ENCODE measurements at regions not wholly inside any gene's neighbourhood (a gene's known extent, or its start where the extent isn't known, plus 50 kb on each side); places are given as distances from the start of the nearest gene placed in this dataset.

- DNase-seq = no peak
Measured at GRCh38 chr9:28882529-28882928, 1309.2 kb upstream of the C9orf72 start.

DNA sequence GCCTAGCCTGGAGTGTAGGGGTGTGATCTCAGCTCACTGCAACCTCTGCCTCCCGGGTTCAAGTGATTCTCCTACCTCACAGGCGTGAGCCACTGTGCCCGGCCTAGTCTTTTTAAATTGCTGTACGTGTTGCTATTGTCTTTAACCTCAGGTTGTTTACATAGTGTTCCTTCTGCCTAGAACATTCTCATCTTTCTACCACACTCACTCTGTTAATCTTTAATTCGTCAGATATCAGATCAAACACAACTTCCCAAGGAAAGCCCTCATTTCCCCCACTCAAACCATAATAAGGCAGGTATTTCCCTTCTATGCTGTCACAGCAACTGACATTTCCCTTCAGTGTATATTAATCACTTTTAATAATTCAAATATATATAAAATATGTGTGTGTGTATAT is 1310.0 kb upstream of the C9orf72 start:
- DNase-seq = no peak

GRCh38 chr9:28887188-28887884 is 1314.1 kb upstream of the C9orf72 start:
- no peak for DNase-seq

GRCh38 chr9:28888806-28889205 is 1315.5 kb upstream of the C9orf72 start:
- no peak for DNase-seq

DNA sequence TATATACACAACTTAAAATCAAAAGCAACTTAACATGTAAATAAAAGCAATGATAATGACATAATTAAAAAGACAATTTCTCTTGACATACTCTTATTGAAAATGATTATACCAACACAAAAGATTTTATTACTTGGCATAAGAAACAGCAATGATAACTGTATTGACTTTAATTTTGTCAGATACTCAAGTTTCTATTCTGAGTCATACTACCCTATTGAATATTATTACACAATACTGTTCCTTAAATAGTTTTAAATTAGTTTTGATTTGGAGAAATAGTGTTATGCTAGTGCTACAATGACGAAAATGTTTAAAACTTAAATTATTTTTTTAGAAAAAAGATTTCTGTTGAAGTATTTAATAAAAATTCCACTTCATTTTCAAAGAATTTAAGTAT is 1319.3 kb upstream of the C9orf72 start:
- DNase-seq = no peak

GRCh38 chr9:28899267-28899666 is 1326.0 kb upstream of the C9orf72 start:
- DNase-seq = no peak

DNA sequence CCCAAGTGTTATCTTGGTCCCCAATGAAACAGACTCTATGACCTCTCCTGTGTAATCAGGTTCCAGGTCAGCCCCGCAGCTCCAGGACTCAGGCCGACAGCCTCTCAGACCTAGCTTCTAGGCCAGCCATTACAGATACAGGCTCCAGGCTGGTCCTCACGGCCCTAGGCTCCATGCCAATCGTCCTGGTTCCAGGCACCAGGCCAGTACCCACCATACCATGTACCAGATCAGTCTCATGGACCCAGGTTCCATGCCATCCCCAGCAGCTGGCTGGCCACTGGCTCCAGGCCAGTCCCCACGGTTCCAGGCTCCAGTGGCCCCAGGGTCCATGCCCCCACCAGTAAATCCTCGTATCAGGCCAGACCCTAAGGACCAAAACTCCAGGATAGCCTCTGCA is 1326.6 kb upstream of the C9orf72 start:
- no peak for DNase-seq

DNA sequence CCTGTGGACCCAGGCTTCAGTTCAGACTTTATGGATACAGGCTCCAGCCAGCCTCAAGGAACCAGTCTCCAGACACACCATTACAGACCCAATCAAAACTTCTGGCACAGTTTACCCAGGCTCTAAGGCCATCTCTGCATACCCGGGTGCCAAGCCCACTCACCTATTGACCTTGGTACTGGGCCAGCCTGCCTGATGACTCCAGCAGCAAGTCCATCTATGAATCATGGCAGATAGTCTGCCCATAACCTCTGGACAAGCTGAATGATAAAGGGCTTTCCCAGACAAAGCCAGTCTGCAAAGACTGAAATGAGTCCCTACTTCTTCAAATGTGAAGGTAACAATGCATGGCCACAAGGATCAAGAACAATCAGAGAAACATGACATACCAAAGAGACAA is 1327.1 kb upstream of the C9orf72 start:
- DNase-seq = no peak

DNA sequence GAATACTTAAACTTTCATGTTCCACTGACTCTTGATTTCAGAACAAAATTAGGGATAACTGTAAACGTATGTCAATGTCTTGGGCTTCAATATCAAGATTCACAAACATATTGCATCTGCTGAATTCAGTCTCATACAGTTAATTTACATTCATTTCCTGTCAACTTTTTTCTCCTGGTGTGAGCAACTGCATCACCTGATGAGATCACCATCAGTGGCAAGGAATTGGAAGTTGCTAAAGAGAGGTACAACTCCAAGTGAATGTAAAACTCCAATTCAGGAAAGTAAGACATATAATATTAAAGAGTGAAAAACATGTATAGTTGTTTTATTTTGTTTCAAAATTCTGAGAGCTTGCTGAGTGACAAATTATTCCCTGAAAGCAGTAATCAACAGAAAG is 1336.2 kb upstream of the C9orf72 start:
- DNase-seq = no peak

DNA sequence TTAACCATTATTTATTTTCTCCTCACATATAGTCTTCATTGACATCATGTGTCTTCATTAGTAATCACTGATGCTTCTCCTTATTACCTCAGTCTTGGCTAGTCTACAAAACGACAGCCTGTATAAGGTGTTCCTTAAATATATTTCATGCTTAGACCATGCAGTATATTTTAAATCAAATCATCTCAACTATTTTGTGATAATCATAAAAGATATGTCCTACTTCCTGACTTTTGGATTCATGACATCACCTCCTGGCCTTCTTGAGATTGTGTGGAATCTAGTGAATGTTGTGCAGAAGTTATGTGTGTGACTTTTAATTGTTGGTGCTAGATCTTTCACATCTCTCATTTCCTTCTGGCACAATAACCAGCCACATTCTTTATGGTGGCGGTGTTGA is 1339.3 kb upstream of the C9orf72 start:
- no peak for DNase-seq

DNA sequence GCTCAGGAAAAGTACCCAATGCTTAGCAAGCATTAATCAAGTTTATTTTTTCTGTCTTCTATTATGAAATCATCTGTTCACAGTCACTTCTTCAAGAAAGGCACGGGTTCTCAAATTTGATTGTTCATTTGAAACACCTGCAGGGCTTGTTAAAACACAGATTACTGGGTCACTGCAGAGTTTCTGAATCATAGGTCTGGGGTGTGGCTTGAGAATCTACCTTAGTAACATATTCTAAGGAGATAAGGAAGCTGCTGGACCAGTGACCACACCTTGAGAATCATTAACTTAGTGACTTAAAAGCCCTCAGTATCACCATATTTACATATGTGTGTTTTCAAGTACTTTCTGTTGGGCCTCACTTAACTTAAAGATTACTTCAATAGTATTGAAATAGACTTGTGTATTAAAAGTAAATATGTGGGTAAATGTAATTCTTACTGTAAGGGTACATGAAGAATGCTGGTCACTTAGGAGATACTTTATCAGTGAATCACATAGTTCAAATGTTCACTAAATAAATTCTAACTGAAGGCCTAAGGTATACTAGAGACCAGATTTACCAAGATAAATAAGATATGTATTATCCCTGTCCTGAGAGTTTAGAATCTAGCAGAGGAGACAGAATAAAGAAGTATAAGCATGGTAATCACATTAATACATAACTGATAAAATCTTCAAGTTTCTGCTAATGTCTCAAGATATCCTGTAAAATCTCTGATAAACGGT is 1342.1 kb upstream of the C9orf72 start:
- no peak for DNase-seq

DNA sequence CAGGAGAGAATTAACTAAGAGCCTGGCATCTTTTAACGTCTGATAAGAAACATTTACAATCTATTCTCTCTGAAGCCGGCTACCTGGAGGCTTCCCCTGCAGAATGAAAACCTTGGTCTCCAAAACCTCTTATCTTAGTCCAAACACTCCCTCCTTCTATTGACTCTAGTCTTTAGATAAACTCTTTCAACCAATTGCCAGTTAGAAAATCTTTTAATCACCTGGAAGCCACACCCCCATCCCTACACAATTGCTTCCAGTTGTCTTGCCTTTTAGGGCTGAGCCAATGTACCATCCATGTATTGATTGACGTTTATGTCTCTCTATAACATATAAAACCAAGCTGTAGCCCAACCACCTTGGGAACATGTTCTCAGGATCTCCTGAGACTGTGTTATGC is 1343.1 kb upstream of the C9orf72 start:
- DNase-seq = no peak

DNA sequence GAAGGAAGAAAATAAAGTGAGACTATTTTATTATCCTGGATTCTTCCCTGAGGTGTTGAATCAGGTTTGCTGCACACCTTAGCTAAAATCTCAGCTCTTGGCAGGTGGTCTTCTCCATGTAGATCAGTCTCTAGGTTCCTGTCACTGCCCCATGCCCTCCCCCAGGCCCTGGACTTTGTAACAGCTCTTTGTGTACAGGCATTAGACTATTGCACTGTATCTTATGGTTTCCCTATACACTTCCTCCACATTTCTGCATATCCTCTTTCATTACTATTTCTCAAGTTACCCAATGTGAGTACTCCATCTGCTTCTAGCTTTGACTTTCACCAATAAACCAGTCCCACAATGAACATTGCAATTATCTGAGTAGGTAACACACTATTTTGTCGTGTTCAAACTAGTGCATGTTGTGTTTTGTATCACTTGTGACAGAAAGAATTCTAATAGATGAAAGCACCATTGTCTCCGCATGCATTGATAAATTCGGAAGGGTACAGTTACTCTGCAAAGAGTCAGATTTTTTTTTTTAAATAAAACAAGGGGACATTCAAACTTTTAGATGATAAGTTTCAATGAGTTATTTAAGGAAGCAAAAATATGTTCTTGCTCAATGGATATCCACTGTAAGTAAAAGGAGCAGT is 1348.7 kb upstream of the C9orf72 start:
- no peak for DNase-seq

DNA sequence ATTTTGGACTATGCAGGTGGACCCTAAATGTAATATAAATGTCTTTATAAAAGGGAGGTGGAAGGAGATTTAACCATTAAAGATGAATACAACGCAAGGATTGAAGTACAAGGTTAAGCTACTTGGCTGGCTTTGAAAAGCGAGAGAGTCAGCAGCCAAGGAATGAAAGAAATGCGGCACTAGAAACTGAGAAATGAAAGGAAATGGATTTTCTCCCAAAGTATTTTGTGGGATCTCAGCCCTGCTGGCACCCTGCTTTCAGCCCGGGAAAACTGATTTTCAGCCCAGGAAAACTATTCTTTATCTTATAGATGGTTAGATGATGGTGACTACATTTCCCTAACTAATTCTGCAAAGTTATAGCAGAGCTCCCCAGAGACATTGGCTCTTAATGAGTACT is 1349.6 kb upstream of the C9orf72 start:
- no peak for DNase-seq

DNA sequence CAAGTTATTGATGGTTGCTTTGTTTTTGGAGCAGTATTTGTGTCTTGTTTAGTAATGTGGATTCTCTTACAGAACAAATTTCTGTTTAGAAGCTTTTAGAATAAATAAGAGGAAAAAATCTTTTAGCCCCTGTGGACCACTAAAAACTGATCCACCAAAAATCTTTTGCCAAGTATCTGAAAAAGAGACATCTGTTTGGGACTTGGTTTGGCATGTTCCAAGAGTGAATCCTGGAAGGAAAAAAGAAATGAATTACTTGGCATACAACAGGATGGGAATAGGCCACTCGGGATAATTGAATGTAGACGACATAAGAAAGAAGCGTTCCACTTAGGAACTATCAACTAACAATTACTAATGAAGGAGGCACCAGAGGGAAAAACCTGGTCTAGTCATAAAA is 1350.1 kb upstream of the C9orf72 start:
- no peak for DNase-seq

DNA sequence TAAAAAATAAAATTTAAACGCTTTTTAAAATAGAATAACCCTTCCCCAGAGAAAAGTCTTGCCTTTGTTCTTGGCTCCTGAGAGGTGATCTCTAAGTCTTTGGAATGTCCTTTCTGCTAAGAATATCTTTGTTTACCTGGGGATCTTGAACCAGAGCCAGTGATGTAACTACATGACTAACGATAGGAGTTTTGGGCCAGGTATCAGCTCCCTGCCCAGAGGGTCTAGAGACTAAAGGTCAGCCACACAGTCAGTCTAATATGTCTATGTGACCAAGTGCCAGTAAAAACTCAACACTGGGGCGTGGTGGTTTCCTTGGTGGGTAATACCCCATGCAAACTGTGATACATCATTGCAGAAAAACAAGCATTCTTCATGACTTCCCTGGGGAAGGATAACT is 1351.9 kb upstream of the C9orf72 start:
- no peak for DNase-seq

DNA sequence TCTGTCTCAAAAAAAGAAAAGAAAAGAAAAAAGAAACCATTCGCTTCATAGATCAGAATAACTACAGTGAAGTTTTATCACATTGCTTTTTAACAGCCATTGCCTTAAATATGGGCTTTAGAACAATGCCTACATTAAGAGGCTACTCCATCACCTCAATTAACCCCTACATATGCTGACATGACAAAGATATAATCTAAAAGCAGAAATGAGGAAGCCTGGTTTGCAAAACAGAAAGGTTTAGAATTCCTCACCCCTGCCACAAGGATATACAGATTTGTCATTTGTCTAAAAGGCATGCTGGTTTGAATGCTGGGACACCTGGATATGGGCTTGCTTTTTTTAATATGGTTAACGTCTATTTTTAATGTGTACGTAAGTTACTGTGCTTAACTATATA is 1353.0 kb upstream of the C9orf72 start:
- no peak for DNase-seq

GRCh38 chr9:28927691-28928090 is 1354.4 kb upstream of the C9orf72 start:
- no peak for DNase-seq

DNA sequence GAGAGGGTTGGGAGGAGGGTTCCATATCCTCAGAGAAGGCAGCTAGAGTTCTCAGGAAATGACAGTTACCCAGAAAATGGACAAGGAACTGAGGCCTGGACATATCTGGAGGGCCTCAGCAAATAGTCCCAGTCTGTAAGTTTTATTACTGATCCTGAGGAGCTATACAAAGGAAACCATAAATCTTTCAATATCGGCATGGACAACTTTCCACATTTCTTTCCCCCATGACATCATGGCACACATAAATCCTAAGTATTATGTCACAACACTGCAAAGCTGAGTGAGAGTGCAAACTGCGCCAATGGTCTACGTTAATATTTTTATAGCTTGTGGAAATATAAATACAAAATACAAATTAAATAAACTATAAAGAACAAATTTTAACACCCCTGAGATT is 1356.2 kb upstream of the C9orf72 start:
- no peak for DNase-seq

DNA sequence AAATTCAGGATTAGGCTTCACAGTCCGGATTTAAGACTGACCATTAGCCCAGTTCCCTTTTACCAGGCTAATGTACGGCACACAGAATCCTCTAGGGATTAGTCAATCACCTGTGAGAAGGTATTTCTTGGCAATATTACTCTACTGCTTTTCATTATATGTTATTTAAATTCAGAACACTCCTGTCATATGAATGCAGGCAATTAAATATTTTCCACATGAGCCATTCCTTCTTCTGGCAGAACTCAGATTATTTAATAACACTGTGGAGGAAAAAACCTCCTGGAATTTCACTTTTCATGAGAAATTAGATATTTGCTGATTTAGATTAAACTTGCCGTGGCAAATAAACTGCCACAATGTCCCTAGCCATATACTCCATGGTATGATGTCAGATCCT is 1357.5 kb upstream of the C9orf72 start:
- DNase-seq = no peak

GRCh38 chr9:28934111-28934510 is 1360.8 kb upstream of the C9orf72 start:
- no peak for DNase-seq

DNA sequence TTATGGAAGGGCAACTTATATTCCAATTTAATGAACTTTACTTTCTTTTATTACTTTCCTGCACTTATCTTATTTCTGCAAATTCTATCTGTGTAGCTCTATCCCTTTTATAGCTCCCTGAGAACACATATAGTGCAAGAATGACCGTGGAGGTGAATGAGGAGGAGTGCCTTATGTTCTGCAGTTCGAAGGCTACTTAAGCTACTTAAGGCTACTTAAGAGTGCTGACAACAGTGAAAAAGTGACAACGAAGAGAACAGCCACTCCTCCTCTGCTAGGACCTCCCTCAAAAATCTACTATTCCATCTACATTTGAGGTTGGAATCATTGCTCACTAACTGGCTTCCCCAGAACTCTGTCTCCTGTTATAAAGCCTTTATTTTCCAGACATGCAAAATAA is 1365.7 kb upstream of the C9orf72 start:
- no peak for DNase-seq

- no peak for DNase-seq
Measured at GRCh38 chr9:28941856-28942255, 1368.6 kb upstream of the C9orf72 start.

DNA sequence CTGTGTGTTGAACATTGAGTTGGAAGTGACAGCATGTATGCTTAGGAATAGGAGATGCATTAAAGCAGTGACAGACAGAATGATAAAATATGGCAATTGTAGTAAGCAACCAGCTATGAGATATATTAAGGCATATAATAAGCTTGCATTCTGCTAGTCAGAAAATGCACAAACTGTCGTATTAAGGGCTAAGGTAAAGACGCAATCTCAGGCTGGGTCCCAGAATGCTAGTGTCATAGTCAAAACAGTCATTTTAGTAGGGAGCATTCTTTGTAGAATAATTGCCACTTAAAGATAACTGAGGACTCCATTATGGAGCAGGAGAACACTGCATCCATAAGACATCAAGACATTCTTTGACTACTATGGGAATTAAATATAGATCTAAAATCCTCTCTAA is 1369.7 kb upstream of the C9orf72 start:
- DNase-seq = no peak

All from activated CD4-positive, CD25-positive, alpha-beta regulatory T cell treated with anti-CD3 and anti-CD28 coated beads, Interleukin-2, amount 50 U/mL, for 72 hours (primary cell).